T-helper 1 cell treated with Interleukin-12 subunit alpha and Interleukin-12 subunit beta and Interleukin-4 antibody, amounts not matched to agents 30 μg/mL and 1 μg/mL, for 36 hours (primary cell): ENCODE measurements at regions not wholly inside any gene's neighbourhood (a gene's known extent, or its start where the extent isn't known, plus 50 kb on each side); places are given as distances from the start of the nearest gene placed in this dataset.

Source experiments
- H3K27ac Mint-ChIP-seq: one replicate; pipeline ENCODE4 v1.8.0; 2021; ENCODE audit warnings: mild to moderate bottlenecking, mixed read lengths
- H3K27me3 Mint-ChIP-seq: one replicate; pipeline ENCODE4 v1.8.0; 2021; ENCODE audit warnings: low read depth, mixed read lengths
- H3K36me3 Mint-ChIP-seq: one replicate; pipeline ENCODE4 v1.8.0; 2021; ENCODE audit warnings: low read depth, mixed read lengths
- H3K4me1 Mint-ChIP-seq: one replicate; pipeline ENCODE4 v1.8.0; 2021; ENCODE audit warnings: low read depth, mixed read lengths
- H3K4me3 Mint-ChIP-seq: one replicate; pipeline ENCODE4 v1.8.0; 2021; ENCODE audit warnings: mild to moderate bottlenecking, moderate library complexity, mixed read lengths
- H3K9me3 Mint-ChIP-seq: one replicate; pipeline ENCODE4 v1.8.0; 2021; ENCODE audit warnings: mixed read lengths

- no peaks in the 10 kb centered on the region for H3K4me1 Mint-ChIP-seq
- H3K27ac Mint-ChIP-seq: no peak overlapping the region
- H3K27me3 Mint-ChIP-seq: no peaks in the 10 kb centered on the region
- no peaks in the 10 kb centered on the region for H3K36me3 Mint-ChIP-seq
- H3K4me3 Mint-ChIP-seq: no peak overlapping the region
- H3K9me3 Mint-ChIP-seq: no peaks in the 10 kb centered on the region
Measured at GRCh38 chr22:48459859-48460823, 1367.5 kb downstream of the BRD1 start.

GRCh38 chr22:48459259-48459658 lies 1368.4 kb downstream of the BRD1 start:
- H3K27me3 Mint-ChIP-seq: no peaks in the 10 kb centered on the region
- no peak overlapping the region for H3K27ac Mint-ChIP-seq
- H3K9me3 Mint-ChIP-seq: no peaks in the 10 kb centered on the region
- no peaks in the 10 kb centered on the region for H3K4me1 Mint-ChIP-seq
- no peaks in the 10 kb centered on the region for H3K36me3 Mint-ChIP-seq
- no peak overlapping the region for H3K4me3 Mint-ChIP-seq

- Mint-ChIP-seq H3K4me3 (no peak overlapping the region), H3K9me3 (no peaks in the 10 kb centered on the region), H3K27ac (no peak overlapping the region), H3K36me3 (no peaks in the 10 kb centered on the region), H3K4me1 (no peaks in the 10 kb centered on the region), H3K27me3 (no peaks in the 10 kb centered on the region)
Measured at GRCh38 chr22:48456449-48456848, 1371.2 kb downstream of the BRD1 start.

GRCh38 chr22:48453751-48454485 lies 1373.8 kb downstream of the BRD1 start:
- Mint-ChIP-seq H3K4me3 (no peak overlapping the region), H3K9me3 (no peaks in the 10 kb centered on the region), H3K36me3 (no peaks in the 10 kb centered on the region), H3K27me3 (no peaks in the 10 kb centered on the region), H3K4me1 (no peaks in the 10 kb centered on the region), H3K27ac (no peak overlapping the region)

- no peaks in the 10 kb centered on the region for H3K27me3 Mint-ChIP-seq
- no peaks in the 10 kb centered on the region for H3K9me3 Mint-ChIP-seq
- no peaks in the 10 kb centered on the region for H3K36me3 Mint-ChIP-seq
- H3K4me3 Mint-ChIP-seq: no peak overlapping the region
- no peaks in the 10 kb centered on the region for H3K4me1 Mint-ChIP-seq
- H3K27ac Mint-ChIP-seq: no peak overlapping the region
Measured at GRCh38 chr22:48453171-48453570, 1374.5 kb downstream of the BRD1 start.

- H3K4me1 Mint-ChIP-seq: no peaks in the 10 kb centered on the region
- no peak overlapping the region for H3K4me3 Mint-ChIP-seq
- no peaks in the 10 kb centered on the region for H3K9me3 Mint-ChIP-seq
- no peaks in the 10 kb centered on the region for H3K36me3 Mint-ChIP-seq
- no peaks in the 10 kb centered on the region for H3K27me3 Mint-ChIP-seq
- no peak overlapping the region for H3K27ac Mint-ChIP-seq
Measured at GRCh38 chr22:48452766-48453165, 1374.9 kb downstream of the BRD1 start.

GRCh38 chr22:48451891-48452290 lies 1375.8 kb downstream of the BRD1 start:
- Mint-ChIP-seq H3K4me1 (no peaks in the 10 kb centered on the region), H3K9me3 (no peaks in the 10 kb centered on the region), H3K4me3 (no peak overlapping the region), H3K27me3 (no peaks in the 10 kb centered on the region), H3K27ac (no peak overlapping the region), H3K36me3 (no peaks in the 10 kb centered on the region)

GRCh38 chr22:48450188-48450825 lies 1377.4 kb downstream of the BRD1 start:
- Mint-ChIP-seq H3K9me3 (no peaks in the 10 kb centered on the region), H3K27me3 (no peaks in the 10 kb centered on the region), H3K36me3 (no peaks in the 10 kb centered on the region), H3K4me3 (no peak overlapping the region), H3K4me1 (no peaks in the 10 kb centered on the region), H3K27ac (no peak overlapping the region)

- no peaks in the 10 kb centered on the region for H3K4me1 Mint-ChIP-seq
- no peak overlapping the region for H3K27ac Mint-ChIP-seq
- H3K27me3 Mint-ChIP-seq: no peaks in the 10 kb centered on the region
- H3K9me3 Mint-ChIP-seq: no peaks in the 10 kb centered on the region
- H3K36me3 Mint-ChIP-seq: no peaks in the 10 kb centered on the region
- no peak overlapping the region for H3K4me3 Mint-ChIP-seq
Measured at GRCh38 chr22:48449466-48450187, 1378.0 kb downstream of the BRD1 start.

GRCh38 chr22:48448821-48449220 lies 1378.9 kb downstream of the BRD1 start:
- Mint-ChIP-seq H3K4me3 (no peak overlapping the region), H3K27me3 (no peaks in the 10 kb centered on the region), H3K36me3 (no peaks in the 10 kb centered on the region), H3K27ac (no peak overlapping the region), H3K4me1 (no peaks in the 10 kb centered on the region), H3K9me3 (no peaks in the 10 kb centered on the region)

GRCh38 chr22:48445113-48445827 lies 1382.4 kb downstream of the BRD1 start:
- H3K9me3 Mint-ChIP-seq: no peaks in the 10 kb centered on the region
- no peaks in the 10 kb centered on the region for H3K4me1 Mint-ChIP-seq
- H3K27me3 Mint-ChIP-seq: no peaks in the 10 kb centered on the region
- no peak overlapping the region for H3K4me3 Mint-ChIP-seq
- no peaks in the 10 kb centered on the region for H3K36me3 Mint-ChIP-seq
- no peak overlapping the region for H3K27ac Mint-ChIP-seq

GRCh38 chr22:48444320-48445112 lies 1383.2 kb downstream of the BRD1 start:
- Mint-ChIP-seq H3K4me3 (no peak overlapping the region), H3K4me1 (no peaks in the 10 kb centered on the region), H3K9me3 (no peaks in the 10 kb centered on the region), H3K27ac (no peak overlapping the region), H3K36me3 (no peaks in the 10 kb centered on the region), H3K27me3 (no peaks in the 10 kb centered on the region)

GRCh38 chr22:48443680-48444079 lies 1384.0 kb downstream of the BRD1 start:
- H3K36me3 Mint-ChIP-seq: no peaks in the 10 kb centered on the region
- no peaks in the 10 kb centered on the region for H3K9me3 Mint-ChIP-seq
- no peaks in the 10 kb centered on the region for H3K4me1 Mint-ChIP-seq
- H3K4me3 Mint-ChIP-seq: no peak overlapping the region
- H3K27ac Mint-ChIP-seq: no peak overlapping the region
- H3K27me3 Mint-ChIP-seq: no peaks in the 10 kb centered on the region
